ENCODE measurements at regions not wholly inside any gene's neighbourhood (a gene's known extent, or its start where the extent isn't known, plus 50 kb on each side); places are given as distances from the start of the nearest gene placed in this dataset.

DNA sequence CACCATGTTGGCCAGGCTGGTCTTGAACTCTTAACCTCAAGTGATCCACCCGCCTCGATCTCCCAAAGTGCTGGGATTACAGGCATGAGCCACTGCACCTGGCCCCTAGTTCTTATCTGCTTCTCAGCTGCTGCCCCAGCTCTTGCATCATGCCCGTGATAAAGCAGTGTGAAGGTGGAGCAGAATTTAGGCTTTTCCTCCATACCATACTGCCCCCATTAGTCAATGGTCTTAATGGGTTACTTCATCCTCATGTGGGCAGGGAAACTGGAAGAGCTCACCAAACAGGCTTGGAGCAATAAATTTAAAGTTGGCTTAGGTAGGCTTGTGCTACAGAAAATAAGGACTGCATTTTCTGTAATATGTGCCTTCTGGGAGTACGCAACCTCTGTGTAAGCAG lies 636.9 kb upstream of the BOD1L1 start:
- no peak for DNase-seq

DNA sequence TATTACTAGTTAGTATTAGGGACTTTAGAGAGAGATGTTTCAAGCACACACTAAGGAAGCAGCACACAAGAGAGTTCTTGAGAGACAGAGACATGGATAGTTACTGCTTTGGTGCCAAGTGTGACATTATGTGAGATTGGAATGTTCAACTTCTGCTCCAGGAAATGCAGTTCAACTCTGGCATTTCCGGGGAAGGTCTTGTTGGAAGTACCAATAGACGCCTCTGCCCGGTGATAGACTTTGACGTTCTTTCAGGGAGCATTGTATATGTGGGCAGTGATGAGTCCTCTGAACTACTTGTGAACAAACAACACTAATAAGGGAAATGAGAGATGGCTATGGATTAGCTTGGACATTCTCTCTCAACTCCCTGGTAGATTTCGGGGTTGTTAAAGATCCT lies 638.1 kb upstream of the BOD1L1 start:
- no peak for DNase-seq

DNA sequence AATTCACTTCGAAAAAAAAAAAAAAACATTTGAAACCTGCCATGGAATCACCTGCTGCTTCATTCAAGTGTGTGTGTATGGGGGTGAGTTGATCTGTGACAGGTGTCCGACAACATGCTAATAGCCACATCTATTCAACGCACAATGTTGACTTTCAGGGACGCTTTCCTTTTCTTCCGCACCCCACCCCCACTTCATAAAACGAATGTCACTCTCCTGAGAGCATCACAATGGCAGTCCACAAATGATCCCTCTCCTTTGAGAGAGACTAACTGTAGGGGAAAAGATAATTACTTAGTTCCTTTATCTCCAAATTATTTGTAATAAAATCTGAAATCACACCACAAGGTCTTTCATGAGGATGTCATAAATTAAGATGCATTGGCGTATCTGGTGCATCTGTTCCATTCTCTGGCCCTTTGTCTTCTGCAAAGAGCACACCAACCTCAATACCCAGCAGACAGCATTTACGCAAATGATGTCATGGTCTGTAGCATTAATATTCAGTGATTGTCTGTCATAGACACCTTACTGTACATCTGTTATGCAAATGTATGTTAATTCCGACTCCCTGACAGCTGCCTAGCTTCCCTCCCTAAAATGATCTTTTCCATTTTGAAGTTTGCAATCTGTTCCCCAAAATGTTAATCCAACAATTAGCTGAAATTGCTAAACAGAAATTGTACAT lies 640.0 kb upstream of the BOD1L1 start:
- no peak for DNase-seq

DNA sequence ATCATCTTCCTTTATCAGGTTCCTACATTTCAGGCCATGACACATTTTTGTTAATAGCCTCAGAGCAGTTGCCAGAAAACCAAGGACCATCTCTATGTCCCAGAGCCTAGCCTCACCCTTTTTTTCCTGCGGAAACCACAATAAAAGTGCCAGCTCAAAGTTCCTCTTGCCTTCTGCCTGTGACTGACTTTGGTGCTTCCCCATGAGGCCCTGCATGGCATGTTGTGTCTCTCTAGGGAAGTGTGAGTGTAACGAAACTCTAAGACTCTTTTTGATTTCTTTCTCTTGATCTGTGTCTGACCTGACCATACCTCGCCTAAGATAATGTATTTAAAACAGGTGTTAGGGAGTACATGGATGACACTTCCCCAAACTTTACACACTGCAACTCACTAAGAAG lies 642.3 kb upstream of the BOD1L1 start:
- no peak for DNase-seq

DNA sequence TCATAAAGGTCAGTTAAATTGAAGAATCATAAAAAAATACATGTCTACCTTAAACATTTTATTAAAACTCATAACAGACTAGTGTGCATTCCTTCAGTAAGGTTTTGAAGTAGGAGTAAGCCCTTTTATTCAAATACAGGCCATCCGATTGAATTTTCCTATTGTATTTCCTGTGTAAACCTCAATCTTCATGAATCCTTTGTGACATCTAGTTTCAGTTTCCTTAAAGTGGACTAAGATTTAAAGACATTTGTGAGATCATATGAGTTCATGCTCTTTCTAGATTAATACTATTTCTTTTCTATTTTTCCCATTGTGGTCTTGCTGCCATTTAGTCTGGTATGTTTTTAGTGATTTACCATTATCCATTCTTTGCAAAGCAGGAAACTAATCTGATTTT lies 644.7 kb upstream of the BOD1L1 start:
- DNase-seq, result no peak

DNA sequence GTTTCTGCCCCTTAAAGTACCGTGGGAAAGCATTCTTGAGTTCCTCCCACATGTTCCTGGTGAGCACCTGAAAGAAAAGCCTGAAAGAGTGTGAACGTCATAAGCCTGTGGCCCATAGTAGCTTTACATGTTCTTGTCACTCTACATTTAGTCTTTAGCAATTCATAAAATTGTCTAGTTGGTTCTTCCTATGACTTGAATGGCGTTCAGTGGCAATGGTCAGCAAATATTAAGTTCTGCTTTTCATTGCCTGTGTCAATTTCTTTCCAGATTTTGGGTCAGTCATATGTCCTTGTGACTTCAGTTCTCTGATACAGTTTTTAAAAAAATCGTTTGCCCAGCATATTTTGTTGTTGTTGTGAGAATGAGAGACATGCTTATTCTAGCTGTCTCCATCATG lies 650.0 kb upstream of the BOD1L1 start:
- DNase-seq, result no peak

DNA sequence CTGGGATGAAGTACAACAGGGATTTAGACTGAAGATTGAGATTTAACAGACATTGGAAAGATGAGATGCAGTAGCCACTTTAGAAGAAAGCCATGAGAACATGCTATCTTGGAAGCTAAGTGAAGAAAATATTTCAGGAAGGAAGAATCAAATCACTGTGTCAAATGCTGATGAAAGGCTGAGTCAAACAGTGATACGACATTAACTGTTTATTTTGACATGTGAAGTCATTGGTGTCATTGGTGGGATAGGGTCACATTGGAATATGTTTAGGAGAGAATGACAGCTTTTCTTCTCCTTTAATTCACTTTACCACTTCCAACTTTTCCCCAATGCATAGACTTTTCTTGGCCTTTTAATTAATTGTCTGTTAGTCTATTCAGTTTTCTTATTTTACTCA lies 653.0 kb upstream of the BOD1L1 start:
- no peak for DNase-seq

DNA sequence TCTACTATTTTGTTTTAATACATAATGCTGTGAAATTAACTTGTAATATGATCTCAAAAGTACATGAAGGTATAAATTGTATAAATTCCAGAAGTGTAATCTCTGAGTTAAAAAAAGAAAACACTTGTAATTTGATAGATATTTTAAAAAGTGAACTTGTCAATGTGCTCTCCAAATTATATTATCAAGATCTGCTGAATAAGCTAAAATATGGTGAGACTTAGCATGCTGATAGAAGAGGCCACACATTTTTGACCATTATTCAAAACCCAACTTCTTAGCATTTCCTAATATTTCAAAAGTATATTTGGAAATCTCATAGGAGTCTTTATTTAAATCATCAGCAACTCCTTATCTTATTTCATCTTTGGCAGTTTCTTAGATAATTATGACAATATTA lies 657.1 kb upstream of the BOD1L1 start:
- no peak for DNase-seq

DNA sequence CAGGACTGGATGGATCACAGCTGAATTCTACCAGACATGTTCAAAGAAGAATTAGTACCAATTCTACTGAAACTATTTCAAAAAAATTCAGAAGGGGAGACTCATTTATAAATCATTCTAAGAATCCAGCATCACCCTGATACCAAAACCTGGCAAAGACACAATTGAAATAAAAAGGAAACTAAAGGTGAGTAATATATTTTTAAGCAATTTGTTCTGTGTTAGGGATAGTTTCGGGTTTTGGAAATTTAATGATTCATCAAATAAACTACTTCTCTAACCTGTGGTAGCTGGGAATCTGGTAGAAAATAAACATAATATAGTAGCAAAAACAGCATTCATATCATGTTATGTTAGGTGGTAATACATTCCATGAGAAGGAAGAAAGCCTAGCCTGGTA lies 662.2 kb upstream of the BOD1L1 start:
- no peak for DNase-seq

DNA sequence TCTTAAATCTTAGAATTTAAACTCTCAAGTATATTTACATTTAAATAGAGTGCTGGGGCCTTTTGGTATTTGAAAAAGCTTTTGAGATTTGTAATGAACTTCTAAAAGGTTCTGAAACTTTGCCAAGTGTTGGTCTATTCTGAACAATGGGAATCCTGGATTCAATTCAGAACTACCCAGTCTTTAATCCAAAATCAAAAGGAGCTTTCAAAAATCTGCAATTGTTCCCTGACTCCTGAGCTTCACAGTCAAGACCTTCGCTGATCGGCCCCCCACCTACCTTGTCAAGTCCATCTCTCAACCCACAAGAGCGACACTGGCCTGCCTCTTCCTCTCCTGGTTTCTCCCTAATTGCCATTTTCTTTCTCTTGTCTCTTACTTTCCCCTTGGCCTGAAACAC lies 666.1 kb upstream of the BOD1L1 start:
- DNase-seq, result no peak

DNA sequence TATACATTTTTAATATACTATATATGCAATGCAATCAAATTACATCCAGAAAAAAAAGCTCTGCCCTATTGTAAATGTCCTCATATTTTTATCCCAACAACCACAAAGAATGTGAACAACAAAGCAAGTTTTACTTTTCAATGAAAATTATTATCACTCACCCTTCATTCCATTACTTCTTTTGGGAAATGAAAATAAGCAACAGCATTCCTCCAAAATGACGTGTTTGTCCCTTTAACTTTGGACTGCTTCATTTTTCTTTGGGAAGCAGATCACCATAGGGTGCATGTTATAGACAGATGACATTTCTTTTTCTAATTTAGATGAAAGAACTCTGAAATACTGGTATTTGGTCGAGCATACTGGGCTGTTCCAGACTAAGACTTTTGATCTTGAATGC lies 667.1 kb upstream of the BOD1L1 start:
- DNase-seq, result no peak

DNA sequence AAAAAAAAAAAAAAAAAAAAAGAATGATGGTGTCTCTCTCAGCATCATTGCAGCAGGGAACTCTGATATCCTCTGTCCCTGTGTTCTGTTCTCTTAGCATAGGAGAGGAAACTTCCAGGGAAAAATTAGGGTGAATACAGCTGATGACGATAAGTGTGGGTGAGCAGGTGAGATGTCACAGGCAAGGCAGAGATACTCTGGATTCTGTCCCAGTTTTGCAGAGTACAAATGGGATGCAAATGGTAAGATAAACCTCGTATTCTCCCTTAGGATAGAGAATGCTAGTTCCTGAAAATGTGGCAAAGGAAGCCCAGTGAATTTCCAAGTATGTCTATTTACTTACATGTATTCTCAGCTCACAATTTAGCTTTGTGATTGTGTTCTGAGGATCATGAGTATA lies 671.6 kb upstream of the BOD1L1 start:
- no peak for DNase-seq

DNA sequence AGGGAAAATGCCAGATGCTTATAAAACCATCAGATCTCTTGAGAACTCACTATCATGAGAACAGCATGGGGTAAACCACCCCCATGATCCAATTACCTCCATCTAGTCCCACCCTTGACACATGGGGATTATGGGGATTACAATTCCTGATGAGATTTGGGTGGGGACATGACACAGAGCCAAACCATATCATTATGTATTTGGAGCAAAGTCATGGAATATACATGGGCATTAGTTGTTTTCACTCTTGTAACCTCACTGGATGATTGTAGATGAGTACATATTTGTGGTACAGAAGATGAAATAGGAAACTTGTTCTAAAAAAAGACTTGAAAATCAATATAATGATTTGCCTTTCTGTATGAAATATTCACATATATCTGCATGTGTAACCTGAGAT lies 674.5 kb upstream of the BOD1L1 start:
- DNase-seq, result no peak

DNA sequence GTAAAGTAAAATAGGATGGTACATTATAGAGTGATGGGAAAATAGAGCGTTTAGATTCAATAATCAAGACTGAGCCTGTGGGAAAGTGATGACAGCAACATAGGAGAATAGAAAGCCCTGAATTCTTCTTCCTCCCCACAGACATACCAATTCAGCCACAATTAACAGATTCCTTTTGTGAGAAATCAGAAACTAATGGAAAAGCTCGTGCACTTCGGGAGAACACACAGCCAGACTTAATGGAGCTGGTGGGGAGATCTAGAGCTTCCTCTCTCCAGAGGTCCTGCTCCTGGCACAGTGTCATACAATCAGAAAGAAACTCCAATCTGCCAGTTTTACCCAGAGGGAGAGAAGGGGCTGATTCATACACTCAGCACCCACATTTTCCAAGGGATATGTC lies 676.3 kb upstream of the BOD1L1 start:
- DNase-seq, result no peak

DNA sequence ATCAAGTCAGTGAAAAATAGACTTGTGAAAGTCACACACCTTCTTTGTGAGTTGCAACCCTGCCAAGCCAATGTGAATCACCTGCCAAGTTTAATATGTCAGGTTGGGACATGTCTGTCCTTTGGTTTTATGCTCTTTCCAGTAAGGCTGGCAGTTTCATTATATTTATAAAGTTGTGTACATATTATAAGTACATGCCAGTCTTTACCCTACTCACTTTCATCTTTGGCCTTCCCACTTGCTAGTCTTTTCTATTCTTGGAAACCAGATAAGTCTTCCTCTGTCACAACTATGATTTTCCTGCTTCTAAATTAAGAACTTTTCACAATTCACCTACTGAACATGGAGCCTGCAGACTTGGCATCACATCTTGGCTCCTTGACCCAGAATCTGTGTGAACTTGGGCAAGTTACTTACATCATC lies 680.7 kb upstream of the BOD1L1 start:
- DNase-seq, result no peak

DNA sequence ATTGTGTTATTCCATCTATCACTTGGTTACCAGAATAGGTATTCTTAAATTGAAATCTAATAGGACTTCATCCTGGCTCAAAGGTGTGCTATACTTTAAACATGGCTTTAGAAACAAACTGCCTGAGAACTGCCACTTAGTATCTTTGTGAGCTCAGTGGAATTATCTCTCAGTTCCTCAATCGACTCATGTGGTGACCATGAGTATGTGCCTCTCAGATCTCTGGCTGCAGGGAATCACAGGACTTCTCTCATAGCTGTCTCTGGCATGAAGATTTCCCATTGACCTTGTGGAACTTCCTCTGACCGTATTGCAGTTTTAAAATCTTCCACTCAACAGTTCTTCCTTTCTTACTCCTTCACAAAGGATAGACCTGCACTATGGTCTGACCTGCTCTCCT lies 681.9 kb upstream of the BOD1L1 start:
- DNase-seq, result no peak

DNA sequence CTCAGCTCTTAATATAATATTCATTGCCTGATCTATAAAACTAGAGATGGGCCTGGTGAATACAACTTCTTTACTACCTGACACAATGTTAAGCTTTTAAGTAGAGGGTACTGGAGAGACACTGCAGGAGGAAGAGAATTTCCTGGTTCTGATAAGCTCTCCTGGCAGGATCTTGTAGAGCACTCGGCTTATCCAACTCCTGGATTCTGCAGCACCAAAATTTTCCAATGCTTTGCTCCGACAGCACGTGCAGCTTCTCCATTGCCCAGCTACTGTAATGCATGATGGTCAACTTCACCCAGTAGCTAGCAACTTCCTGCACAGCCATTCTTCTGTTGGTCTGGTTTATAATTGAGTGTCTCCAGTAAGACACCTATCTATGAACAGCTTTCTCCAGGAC lies 686.2 kb upstream of the BOD1L1 start:
- DNase-seq, result no peak

DNA sequence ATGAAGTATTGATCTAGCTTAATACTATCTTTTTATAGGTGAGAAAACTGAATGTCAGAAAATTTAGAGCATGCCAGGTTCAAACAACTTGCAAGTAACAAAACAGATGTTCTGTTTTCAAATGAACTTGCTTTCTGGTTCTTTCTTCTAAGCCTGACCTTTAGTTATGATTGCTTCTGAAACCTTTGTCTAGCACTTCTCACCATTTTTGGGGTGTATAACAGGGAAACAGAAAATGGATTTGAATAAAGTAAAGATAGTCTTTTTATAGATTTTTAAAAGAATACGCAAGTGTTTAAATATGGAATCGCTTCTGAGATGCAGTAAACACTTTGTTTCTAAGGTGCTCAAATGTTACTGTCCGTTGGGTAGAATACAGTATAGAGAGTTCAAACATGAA lies 687.2 kb upstream of the CPEB2 start:
- DNase-seq, result no peak

DNA sequence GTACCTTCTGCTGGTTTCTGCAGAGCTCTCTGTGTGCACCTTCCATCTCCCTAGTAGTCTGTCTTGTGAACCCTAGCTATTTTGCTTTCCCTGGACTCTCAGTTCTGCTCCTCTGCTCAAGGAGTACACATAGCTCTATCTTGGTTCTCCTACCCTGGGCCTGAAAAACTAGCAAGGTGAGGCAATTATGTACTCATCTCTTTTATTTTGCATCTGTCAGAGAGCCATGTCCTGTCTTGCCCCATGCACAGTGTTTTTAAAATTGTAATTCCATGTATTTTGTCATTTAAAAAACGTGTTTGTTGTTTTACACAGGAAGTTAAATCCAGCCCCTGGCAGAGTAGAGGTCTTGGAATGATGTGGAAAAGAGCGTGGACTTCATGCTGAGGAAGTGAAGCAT lies 684.9 kb upstream of the CPEB2 start:
- DNase-seq, result no peak

DNA sequence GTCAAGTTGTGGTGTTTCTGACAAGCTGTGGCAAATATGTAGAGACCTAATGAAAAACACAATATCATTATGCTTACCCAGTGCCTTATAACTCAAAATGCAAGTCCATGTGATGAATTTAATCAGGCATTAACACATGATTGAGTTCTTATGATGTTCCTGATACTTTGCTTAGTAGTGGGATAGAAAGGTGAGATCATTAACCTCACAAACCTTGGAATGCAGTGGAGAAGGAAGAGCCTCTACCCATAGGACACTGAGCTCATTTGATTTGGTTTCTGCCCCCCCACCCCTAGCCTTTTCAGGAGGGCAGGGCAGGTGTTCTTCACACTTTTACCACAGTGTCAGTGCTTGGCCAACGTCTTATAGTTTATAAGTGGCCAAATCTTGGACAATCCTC lies 683.6 kb upstream of the CPEB2 start:
- DNase-seq, result no peak

DNA sequence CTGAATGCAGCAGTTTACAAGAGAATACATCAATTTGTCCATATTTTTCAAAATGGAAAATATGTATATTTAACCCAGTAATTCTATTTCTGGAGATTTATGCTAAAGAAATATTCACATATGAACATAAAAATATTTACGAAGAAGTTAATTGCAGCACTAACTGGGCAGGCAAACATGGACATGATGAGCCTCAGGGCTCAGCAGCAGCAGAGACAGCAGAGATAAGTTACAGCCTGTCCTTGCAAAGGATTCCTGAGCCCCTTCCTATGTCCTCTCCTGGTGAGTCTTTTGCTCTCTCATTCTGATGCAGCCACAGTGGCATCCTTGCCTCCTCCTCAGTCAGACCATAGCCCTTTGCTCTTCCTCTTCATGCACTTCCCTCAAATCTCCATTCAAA lies 680.6 kb upstream of the CPEB2 start:
- DNase-seq, result no peak

DNA sequence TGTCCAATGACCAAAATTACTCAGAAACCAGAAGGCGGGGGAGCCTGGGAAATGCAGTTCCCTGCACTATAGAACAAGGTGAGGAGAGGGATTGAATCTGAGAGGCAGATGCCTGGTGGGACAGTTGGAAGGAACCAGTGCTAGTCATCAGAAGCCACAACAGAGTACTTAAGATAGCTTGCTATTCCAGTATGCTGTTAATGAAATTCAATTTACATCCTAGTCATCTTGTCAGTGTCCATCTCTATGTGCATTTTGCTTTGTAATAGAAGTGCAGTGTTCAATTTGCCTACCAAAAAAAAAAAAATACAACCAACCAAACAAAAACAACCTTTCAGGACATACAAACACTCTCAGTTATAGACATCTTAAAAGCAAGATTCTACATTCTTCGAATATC lies 679.1 kb upstream of the CPEB2 start:
- no peak for DNase-seq

DNA sequence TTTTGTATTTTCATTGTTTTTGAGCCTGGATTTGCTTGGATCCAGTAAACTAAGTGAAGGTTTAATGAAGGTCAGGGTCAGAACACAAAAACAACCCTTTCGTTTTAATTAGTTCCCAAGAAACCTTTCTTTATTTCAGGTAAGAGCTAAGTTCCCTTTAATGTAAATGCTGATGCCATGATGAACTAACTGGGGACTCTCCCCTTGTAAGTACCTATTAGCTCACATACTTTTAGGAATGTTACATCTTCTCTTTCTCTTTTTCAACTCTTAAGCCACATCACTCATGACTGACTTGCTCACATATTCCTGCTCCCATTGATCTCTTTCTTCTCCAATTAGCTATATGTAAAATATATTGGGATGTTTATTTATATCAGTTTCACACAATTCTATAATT lies 673.1 kb upstream of the CPEB2 start:
- DNase-seq, result no peak

DNA sequence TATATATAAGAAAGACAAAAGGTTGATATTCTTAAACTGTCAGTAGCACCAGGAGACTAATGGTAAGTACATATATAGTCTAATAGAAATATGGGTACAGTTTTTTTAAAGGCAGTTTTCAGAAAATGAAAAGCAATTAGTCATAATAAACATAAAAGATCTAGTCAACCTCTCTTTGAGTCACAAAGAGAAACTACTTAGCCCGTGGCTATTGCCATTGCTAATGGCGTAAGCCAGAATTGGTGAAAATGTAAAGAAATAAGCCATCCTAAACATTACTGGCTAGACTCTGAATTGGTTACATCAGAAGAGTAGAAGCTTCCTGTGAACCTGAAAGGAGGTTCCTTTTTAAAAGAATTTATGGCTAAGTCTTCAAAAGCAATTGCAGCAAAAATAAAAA lies 668.7 kb upstream of the CPEB2 start:
- no peak for DNase-seq

DNA sequence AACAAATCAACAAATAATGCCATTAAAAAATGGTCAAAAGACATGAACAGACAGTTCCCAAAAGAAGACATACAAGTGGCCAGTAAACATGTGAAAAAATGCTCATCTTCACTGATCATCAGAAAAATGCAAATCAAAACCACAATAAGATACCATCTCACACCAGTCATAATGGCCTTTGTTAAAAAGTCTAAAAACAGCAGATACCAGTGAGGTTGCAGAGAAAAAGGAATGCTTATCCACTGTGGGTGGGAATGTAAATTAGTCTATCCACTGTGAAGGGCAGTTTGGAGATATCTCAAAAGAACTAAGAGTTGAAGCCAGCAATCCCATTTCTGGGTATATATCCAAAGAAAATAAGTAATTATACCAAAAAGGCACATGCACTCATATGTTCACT lies 668.1 kb upstream of the CPEB2 start:
- DNase-seq, result no peak

DNA sequence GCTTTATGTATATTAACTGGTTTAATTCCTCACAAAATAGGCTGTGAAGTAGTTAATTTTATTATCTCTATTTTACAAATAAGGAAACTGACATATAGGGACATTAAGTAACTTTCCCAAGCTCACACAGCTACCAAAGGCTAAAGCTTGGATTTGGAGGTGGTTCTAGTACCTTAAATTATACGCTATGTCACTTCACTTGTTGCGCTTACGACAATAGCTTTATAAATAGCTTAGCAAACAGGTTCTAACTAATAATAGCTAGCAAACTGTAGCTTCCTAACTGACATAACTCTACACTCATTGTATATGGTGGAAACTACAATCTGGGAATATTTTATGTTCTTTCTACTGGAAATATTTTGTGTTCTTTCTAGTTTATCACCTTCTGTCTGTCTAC lies 666.4 kb upstream of the CPEB2 start:
- no peak for DNase-seq
